ENCODE measurements at regions not wholly inside any gene's neighbourhood (a gene's known extent, or its start where the extent isn't known, plus 50 kb on each side); places are given as distances from the start of the nearest gene placed in this dataset.

GRCh38 chr14:44804391-44804790, 157.4 kb downstream of the KLHL28 start:
- no peak overlapping the region for H3K4me3 ChIP-seq
- H3K9me3 ChIP-seq = no peaks in the 10 kb centered on the region
- ATAC-seq = no peak
- intact Hi-C loops (cut with DNase I) = no loop called here
- TF ChIP-seq CTCF (IDR thresholded peaks at IDR 0.05) = no peak
- no peaks in the 10 kb centered on the region for H3K27me3 ChIP-seq
- H3K27ac ChIP-seq = no peak overlapping the region
- no peaks in the 10 kb centered on the region for H3K36me3 ChIP-seq
- DNase-seq = no peak
- no peaks in the 10 kb centered on the region for H3K4me1 ChIP-seq

GRCh38 chr14:44803239-44803905, 158.4 kb downstream of the KLHL28 start:
- H3K9me3 ChIP-seq = no peaks in the 10 kb centered on the region
- H3K27me3 ChIP-seq = peaks cover 0 to 2% of the 10 kb centered on the region in 2 donors
- TF ChIP-seq CTCF (IDR thresholded peaks at IDR 0.05) = peak; percentile 49 to 62
- H3K4me1 ChIP-seq = no peaks in the 10 kb centered on the region
- intact Hi-C loops (cut with DNase I) = no loop called here
- peak; percentile 98 for ATAC-seq
- H3K36me3 ChIP-seq = no peaks in the 10 kb centered on the region
- H3K4me3 ChIP-seq = no peak overlapping the region
- peak in 2 of 4 donors; percentile 55 to 64 for DNase-seq
- no peak overlapping the region for H3K27ac ChIP-seq

- Histone ChIP-seq H3K9me3 (no peaks in the 10 kb centered on the region), H3K27ac (no peak overlapping the region), H3K36me3 (no peaks in the 10 kb centered on the region), H3K4me3 (no peak overlapping the region), H3K27me3 (peaks cover 0 to 5% of the 10 kb centered on the region in 2 donors), H3K4me1 (no peaks in the 10 kb centered on the region)
- ATAC-seq = no peak
- intact Hi-C loops (cut with DNase I) = no loop called here
- TF ChIP-seq CTCF (IDR thresholded peaks at IDR 0.05) = no peak
- DNase-seq = peak in 1 of 4 donors; percentile 71
Measured at GRCh38 chr14:44798386-44799242, 163.1 kb downstream of the KLHL28 start.

DNA sequence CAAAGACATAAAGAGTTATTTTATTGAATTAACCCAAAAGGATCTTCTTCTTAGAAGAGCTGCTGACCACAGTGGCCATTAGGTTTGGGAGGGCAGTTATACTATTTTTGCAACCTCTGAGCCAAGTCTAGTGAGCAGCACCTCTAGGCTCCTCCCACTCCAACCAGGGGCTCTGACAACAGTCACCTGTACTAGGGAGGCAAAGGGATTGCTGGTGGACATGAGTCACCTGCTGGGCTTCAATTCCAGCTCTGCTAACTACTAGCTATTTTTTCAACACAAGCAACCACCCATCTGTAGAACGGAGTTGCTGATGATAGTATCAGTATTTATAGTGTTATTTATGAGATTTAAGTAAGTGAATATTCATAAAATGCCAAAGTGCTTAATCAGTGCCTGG, 166.0 kb downstream of the KLHL28 start:
- TF ChIP-seq CTCF (IDR thresholded peaks at IDR 0.05) = no peak
- H3K27ac ChIP-seq = no peak overlapping the region
- no peaks in the 10 kb centered on the region for H3K4me1 ChIP-seq
- no peaks in the 10 kb centered on the region for H3K36me3 ChIP-seq
- no peak overlapping the region for H3K4me3 ChIP-seq
- ATAC-seq = peak; percentile 68
- DNase-seq = no peak
- no peaks in the 10 kb centered on the region for H3K9me3 ChIP-seq
- peaks cover 0 to 5% of the 10 kb centered on the region in 2 donors for H3K27me3 ChIP-seq
- intact Hi-C loops (cut with DNase I) = no loop called here

DNA sequence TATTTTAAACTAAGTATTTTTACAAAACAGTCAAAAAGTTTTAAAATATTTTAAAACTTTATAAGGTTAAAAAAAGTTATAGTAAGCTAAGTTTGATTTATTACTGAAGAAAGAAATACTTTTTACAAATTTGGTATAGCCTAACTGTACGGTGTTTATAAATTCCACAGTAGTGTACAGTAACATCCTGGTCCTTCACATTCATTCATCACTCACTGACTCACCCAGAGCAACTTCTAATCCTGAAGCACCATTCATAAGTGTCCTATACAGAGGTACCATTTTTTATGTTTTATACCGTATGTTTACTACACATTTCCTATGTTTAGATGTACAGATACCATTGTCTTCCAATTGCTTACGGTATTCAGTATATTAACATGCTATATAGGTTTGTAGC, 170.0 kb downstream of the KLHL28 start:
- no peak overlapping the region for H3K27ac ChIP-seq
- H3K9me3 ChIP-seq = no peaks in the 10 kb centered on the region
- TF ChIP-seq CTCF (IDR thresholded peaks at IDR 0.05) = no peak
- H3K4me1 ChIP-seq = no peaks in the 10 kb centered on the region
- intact Hi-C loops (cut with DNase I) = no loop called here
- no peaks in the 10 kb centered on the region for H3K27me3 ChIP-seq
- H3K4me3 ChIP-seq = no peak overlapping the region
- DNase-seq (no peak), ATAC-seq (no peak)
- no peaks in the 10 kb centered on the region for H3K36me3 ChIP-seq
